SW 1271 (cell line): ENCODE measurements at regions not wholly inside any gene's neighbourhood (a gene's known extent, or its start where the extent isn't known, plus 50 kb on each side); places are given as distances from the start of the nearest gene placed in this dataset.

Source experiments
- DNase-seq, 2 experiments: peaks; one replicate each; lab custom pipeline; 2025; lab: John Stamatoyannopoulos, UW

GRCh38 chr13:109881961-109882558 is 95.7 kb upstream of the IRS2 start:
- DNase-seq = no peak

- DNase-seq = no peak
These were observed 95.0 kb upstream of the IRS2 start for GRCh38 chr13:109881347-109881725.

- DNase-seq = no peak
These were observed 94.3 kb upstream of the IRS2 start for GRCh38 chr13:109880371-109881346.

- no peak for DNase-seq
These were observed 93.0 kb upstream of the IRS2 start for GRCh38 chr13:109879338-109879737.

GRCh38 chr13:109877809-109878208 is 91.4 kb upstream of the IRS2 start:
- no peak for DNase-seq

GRCh38 chr13:109875746-109876145 is 89.4 kb upstream of the IRS2 start:
- DNase-seq = no peak

GRCh38 chr13:109874484-109875454 is 88.4 kb upstream of the IRS2 start:
- DNase-seq = no peak

- no peak for DNase-seq
These were observed 87.2 kb upstream of the IRS2 start for GRCh38 chr13:109873351-109874123.

GRCh38 chr13:109872864-109873263 is 86.5 kb upstream of the IRS2 start:
- no peak for DNase-seq

GRCh38 chr13:109870696-109871370 is 84.5 kb upstream of the IRS2 start:
- no peak for DNase-seq

GRCh38 chr13:109870274-109870673 is 83.9 kb upstream of the IRS2 start:
- no peak for DNase-seq

- DNase-seq = no peak
These were observed 83.2 kb upstream of the IRS2 start for GRCh38 chr13:109869312-109870237.

GRCh38 chr13:109868578-109869311 is 82.4 kb upstream of the IRS2 start:
- DNase-seq = no peak

GRCh38 chr13:109867766-109868165 is 81.4 kb upstream of the IRS2 start:
- no peak for DNase-seq

- DNase-seq = no peak
These were observed 76.2 kb upstream of the IRS2 start for GRCh38 chr13:109862627-109863026.

GRCh38 chr13:109859898-109860297 is 73.5 kb upstream of the IRS2 start:
- DNase-seq = no peak

GRCh38 chr13:109859216-109859835 is 72.9 kb upstream of the IRS2 start:
- no peak for DNase-seq

GRCh38 chr13:109858319-109858718 is 71.9 kb upstream of the IRS2 start:
- no peak for DNase-seq

GRCh38 chr13:109857803-109858202 is 71.4 kb upstream of the IRS2 start:
- DNase-seq = no peak
